K562 (cell line): ENCODE measurements at regions not wholly inside any gene's neighbourhood (a gene's known extent, or its start where the extent isn't known, plus 50 kb on each side); places are given as distances from the start of the nearest gene placed in this dataset.

Experiments used
- JUNB ChIP-seq: fragments of 450-650 bp; formaldehyde crosslinking; conservative IDR thresholded peaks from 2 replicates; pipeline ENCODE4 v1.4.0; 2020; ENCODE audit warnings: mild to moderate bottlenecking
- NR2C1 ChIP-seq, 2 experiments: fragments of 450-650 bp; IDR thresholded peaks; 2 replicates each; pipeline ENCODE4 v1.6.1; 2017; ENCODE audit warnings: mild to moderate bottlenecking in 2 of 2, antibody characterized with exemption in 1 of 2, inconsistent platforms in 1 of 2, missing compliant biosample characterization in 1 of 2, missing genetic modification characterization in 1 of 2

GRCh38 chr4:26017531-26017930 lies 103.5 kb downstream of the SMIM20 start:
- TF ChIP-seq NR2C1 (IDR thresholded peaks at IDR 0.05) (no peak), NR2C1 (tag; IDR thresholded peaks at IDR 0.05) (no peak), JUNB (CRISPR knock-in tag) (no peak)
